Lower lobe of right lung (tissue), 2 donors: ENCODE measurements at regions not wholly inside any gene's neighbourhood (a gene's known extent, or its start where the extent isn't known, plus 50 kb on each side); places are given as distances from the start of the nearest gene placed in this dataset.

Source experiments
- ATAC-seq, 2 donors: fragments of 200-7000 bp; cut with Tn5 transposase; one replicate each; pipeline ENCODE4 v1.9.1; 2020 to 2022; ENCODE audit warnings: mild to moderate bottlenecking in 2 of 2, moderate library complexity in 2 of 2
- DNase-seq: peaks from one replicate; pipeline ENCODE4 v3.0.0-alpha.2; 2020
- H3K27ac ChIP-seq: fragments of 200-600 bp; one replicate; pipeline ENCODE4 v1.8.0; 2022
- H3K27me3 ChIP-seq: fragments of 200-600 bp; one replicate; pipeline ENCODE4 v1.8.0; 2022; ENCODE audit warnings: low read depth
- H3K36me3 ChIP-seq: fragments of 200-600 bp; one replicate; pipeline ENCODE4 v1.8.0; 2022; ENCODE audit warnings: mild to moderate bottlenecking
- H3K4me1 ChIP-seq: fragments of 200-600 bp; one replicate; pipeline ENCODE4 v1.8.0; 2022
- H3K4me3 ChIP-seq: fragments of 200-600 bp; one replicate; pipeline ENCODE4 v1.8.0; 2022; ENCODE audit warnings: mild to moderate bottlenecking
- H3K9me3 ChIP-seq: fragments of 200-600 bp; one replicate; pipeline ENCODE4 v1.8.0; 2022
- intact Hi-C: fragments of 100-400 bp; cut with DNase I; formaldehyde crosslinking; loops from one replicate; pipeline ENCODE4 v1.11.0; 2022
- TF ChIP-seq, protein P1 (sequence below): fragments of 200-600 bp; IDR thresholded peaks from one replicate; pipeline ENCODE4 v1.8.0; 2022; ENCODE audit warnings: antibody characterized with exemption, mild to moderate bottlenecking
- donor health status: DM: no; HTN: yes; CAD: no; lungs with severe emphysema.

- no peak for ATAC-seq
- Histone ChIP-seq H3K36me3 (no peaks in the 10 kb centered on the region), H3K4me3 (no peak overlapping the region), H3K4me1 (no peaks in the 10 kb centered on the region), H3K27me3 (no peaks in the 10 kb centered on the region), H3K9me3 (no peaks in the 10 kb centered on the region), H3K27ac (no peak overlapping the region)
- intact Hi-C loops = no loop called here
- no peak for DNase-seq
- TF ChIP-seq, protein P1, sequence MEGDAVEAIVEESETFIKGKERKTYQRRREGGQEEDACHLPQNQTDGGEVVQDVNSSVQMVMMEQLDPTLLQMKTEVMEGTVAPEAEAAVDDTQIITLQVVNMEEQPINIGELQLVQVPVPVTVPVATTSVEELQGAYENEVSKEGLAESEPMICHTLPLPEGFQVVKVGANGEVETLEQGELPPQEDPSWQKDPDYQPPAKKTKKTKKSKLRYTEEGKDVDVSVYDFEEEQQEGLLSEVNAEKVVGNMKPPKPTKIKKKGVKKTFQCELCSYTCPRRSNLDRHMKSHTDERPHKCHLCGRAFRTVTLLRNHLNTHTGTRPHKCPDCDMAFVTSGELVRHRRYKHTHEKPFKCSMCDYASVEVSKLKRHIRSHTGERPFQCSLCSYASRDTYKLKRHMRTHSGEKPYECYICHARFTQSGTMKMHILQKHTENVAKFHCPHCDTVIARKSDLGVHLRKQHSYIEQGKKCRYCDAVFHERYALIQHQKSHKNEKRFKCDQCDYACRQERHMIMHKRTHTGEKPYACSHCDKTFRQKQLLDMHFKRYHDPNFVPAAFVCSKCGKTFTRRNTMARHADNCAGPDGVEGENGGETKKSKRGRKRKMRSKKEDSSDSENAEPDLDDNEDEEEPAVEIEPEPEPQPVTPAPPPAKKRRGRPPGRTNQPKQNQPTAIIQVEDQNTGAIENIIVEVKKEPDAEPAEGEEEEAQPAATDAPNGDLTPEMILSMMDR = no peak
Observed at GRCh38 chr5:165187815-165188214, 1682.4 kb downstream of the MAT2B start.

DNA sequence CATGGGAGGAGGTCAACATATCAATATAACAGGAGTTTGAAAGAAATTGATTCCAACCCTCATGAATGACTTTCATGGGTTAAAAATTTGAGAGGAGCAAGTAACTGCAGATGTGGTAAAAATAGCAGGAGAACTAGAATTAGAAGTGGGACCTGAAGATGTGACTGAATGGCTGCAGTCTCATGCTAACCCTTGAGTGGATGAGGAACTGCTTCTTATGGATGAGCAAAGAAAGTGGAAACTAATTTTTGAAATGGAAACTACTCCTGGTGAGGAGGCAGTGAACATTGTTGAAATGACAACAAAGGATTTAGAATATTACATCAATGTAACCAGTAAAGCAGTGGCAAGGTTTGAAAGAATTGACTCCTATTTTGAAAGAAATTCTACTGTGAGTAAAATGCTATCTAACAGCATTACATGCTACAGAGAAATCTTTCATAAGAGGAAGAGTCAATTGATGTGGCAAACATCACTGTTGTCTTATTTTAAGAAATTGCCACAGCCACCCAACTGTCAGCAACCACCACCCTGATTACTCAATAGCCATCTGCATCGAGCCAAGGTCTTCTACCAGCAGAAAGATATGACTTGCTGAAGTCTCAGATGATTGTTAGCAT, 1683.2 kb downstream of the MAT2B start:
- Histone ChIP-seq H3K4me3 (no peak overlapping the region), H3K36me3 (no peaks in the 10 kb centered on the region), H3K27me3 (no peaks in the 10 kb centered on the region), H3K4me1 (no peaks in the 10 kb centered on the region), H3K27ac (no peak overlapping the region), H3K9me3 (no peaks in the 10 kb centered on the region)
- peak; percentile 33 to 38 for ATAC-seq
- TF ChIP-seq, protein P1 = no peak
- intact Hi-C loops = no loop called here
- DNase-seq = no peak

DNA sequence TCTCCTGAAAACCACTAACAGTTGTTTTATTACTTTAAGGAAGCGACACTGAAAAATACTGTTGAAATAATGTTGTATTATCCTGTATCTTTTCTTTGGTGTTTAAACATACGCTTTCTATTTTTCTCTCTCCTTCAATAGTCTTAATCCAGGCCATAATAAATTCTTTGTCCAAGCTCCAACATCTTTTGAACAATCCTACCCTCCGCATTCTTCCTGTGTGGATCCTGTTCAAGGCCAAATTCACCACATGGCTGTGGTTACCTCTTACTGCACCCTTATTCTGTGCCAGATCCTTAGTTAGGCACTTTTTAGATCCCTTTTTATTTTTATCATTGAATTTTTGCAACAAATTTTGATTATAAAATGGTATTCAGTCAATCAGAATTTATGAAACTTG, 1691.5 kb downstream of the MAT2B start:
- Histone ChIP-seq H3K9me3 (peaks cover 4% of the 10 kb centered on the region), H3K36me3 (no peaks in the 10 kb centered on the region), H3K27me3 (no peaks in the 10 kb centered on the region), H3K4me1 (no peaks in the 10 kb centered on the region), H3K4me3 (no peak overlapping the region), H3K27ac (no peak overlapping the region)
- TF ChIP-seq, protein P1 = no peak
- ATAC-seq (no peak), DNase-seq (no peak)
- intact Hi-C loops = no loop called here

DNA sequence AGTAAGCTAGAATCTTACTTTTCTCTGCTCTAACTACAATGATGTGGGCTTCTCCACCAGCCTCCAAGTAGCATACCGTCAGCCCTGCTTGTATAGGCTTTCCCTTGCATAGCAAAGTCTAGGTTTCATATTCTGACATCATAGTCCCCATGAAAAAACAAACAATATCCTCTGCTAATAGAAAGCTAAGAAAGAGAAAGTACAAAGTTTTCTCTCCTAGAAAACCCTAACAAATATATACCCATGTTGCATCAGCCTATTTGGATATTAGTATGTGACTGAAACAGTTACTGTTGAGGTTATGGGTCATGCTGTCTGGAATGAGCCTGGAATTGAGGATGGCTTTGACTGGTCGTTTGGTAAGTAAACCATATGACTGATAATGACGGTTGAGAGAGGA, 1696.0 kb downstream of the MAT2B start:
- intact Hi-C loops = no loop called here
- H3K4me3 ChIP-seq = no peak overlapping the region
- no peak for ATAC-seq
- no peaks in the 10 kb centered on the region for H3K4me1 ChIP-seq
- TF ChIP-seq, protein P1 = no peak
- H3K36me3 ChIP-seq = no peaks in the 10 kb centered on the region
- H3K27ac ChIP-seq = no peak overlapping the region
- DNase-seq = no peak
- H3K27me3 ChIP-seq = no peaks in the 10 kb centered on the region
- peaks cover 4% of the 10 kb centered on the region for H3K9me3 ChIP-seq

- H3K9me3 ChIP-seq = peaks cover 4% of the 10 kb centered on the region
- H3K4me3 ChIP-seq = no peak overlapping the region
- DNase-seq (no peak), ATAC-seq (no peak)
- TF ChIP-seq, protein P1 = no peak
- H3K4me1 ChIP-seq = no peaks in the 10 kb centered on the region
- no peaks in the 10 kb centered on the region for H3K27me3 ChIP-seq
- H3K27ac ChIP-seq = no peak overlapping the region
- H3K36me3 ChIP-seq = no peaks in the 10 kb centered on the region
- intact Hi-C loops = no loop called here
Observed at GRCh38 chr5:165201771-165202518, 1696.5 kb downstream of the MAT2B start.
